ENCODE measurements at regions not wholly inside any gene's neighbourhood (a gene's known extent, or its start where the extent isn't known, plus 50 kb on each side); places are given as distances from the start of the nearest gene placed in this dataset.

DNA sequence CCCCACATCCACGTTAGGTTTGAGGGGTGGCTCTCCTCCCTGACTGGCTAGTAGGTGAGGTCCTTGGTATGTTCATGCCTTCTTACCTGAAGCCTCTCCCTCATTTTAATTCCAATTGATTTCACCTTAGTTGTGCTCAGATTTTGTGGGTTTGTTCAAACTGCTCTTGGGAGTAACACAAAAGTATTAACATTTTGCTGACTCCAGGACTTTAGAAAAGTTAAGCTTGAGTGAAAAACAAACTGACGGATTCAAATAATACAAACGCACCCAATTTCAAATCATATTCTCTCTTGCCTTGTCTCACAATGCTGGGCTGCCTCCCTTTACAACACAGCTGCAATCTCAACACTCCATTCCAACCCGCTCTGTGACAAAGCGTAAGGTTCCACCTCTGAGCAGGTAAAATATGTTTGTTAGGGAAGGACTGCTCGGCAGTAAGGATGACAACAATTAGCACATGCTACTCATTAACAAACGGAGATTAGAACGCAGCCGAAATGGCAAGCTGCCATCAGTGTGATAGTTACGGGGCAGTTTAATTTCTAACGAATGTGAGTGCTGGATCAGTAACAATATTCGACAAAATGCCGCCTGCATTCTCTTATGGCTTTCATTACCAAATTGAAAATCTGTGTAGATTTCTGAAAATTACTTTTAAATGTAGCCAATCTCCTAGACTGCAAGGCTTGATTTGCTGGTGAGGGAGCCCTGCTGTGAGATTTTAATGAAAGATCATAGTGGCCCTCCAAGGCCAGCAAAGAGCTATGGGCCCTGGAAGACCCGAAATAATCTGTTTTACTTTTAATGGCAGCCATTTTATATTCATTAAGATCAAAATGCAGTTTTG is 730.6 kb upstream of the FANCL start:
- DNase-seq: no peak

DNA sequence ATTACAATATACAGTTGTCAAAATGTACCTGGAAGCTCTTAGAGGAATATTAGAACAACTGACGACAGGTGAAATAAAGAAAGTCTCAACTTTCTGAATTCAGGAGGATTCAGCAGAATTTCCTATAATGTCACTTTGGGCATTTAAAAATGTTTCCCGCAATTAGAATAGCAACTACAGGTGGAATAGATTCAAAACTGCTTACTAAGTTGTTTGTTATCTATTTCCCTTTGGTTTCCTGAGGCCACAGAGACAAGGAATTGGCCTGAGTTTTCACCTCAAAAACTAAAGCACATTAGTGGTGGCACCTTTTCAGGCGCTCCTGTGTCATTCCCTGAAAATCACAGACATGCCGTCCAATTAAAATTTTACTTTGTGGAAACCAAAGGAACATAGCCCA is 729.2 kb upstream of the FANCL start:
- DNase-seq: no peak

DNA sequence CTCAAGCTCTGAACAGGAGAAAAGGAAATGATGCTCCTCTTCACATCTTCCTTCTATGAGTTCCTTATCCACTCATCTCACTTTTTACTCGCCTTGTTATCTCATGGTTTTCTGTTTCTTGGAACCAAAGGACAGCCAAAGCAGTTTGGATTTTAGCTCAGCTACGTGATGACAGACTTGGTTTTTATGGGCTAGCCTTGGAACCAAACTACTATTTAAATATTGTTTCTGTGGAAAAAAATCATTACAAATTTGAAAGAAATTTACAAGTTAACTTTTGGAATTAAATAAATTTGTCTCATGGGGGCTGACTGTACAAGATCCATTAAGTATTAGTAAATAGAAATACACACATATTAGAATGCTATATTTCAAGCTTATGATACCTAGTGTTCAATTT is 727.8 kb upstream of the FANCL start:
- DNase-seq: no peak

DNA sequence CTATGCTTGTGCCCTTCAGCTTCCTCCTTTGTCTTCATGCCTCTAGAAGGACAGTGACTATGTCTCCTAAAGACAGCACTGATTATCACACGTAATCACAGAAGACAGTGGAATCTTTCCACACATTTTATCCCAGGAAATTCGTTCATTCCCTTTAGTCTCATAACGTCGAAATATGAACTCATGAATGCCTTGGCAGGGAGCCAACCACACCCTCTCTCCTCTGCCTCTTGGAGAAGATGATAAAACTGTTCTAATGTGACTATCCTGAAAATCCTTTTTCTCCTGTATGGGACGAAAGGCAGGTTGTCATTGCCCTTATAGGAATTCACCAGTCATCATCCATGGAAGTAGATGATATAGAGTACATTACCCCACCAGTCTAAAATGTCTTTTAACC is 726.6 kb upstream of the FANCL start:
- DNase-seq: no peak

DNA sequence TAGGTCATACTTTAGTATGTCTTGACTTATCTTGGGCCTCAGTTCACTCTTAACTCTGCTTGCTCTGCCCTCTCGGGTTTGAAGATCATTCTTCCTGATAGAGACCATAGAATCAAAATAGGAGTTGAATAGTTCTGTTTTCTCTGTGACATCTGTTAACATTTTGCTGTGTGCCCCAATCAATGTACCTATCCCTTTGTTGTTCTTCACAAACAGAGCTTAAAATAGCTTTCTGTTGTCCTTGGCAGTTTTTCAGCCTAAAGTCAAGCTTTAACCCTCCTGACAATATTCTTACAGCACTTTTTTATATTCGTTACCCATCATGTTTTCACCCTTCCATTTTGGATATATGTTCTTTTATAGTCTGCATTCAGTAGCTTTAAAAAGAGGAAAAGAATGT is 724.5 kb upstream of the FANCL start:
- no peak for DNase-seq

DNA sequence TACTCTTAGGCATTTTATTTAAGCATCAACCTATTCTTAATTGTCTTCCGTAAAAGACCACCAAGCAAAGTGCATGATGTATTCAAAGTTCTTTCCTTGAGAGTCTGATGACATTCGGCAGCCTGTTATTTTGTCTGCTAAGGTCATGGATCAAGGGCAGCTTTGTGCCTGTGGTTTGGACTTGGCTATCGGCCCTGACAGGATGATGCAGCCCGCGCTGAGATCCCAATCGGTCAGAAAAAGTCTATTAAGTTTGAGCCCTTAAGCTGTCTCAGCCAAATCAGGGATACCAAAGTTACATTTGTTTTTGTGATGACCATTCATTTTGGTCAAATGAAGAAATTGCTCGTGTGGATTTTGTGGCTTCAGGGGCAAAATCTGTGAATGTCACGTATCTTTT is 718.9 kb upstream of the FANCL start:
- no peak for DNase-seq

DNA sequence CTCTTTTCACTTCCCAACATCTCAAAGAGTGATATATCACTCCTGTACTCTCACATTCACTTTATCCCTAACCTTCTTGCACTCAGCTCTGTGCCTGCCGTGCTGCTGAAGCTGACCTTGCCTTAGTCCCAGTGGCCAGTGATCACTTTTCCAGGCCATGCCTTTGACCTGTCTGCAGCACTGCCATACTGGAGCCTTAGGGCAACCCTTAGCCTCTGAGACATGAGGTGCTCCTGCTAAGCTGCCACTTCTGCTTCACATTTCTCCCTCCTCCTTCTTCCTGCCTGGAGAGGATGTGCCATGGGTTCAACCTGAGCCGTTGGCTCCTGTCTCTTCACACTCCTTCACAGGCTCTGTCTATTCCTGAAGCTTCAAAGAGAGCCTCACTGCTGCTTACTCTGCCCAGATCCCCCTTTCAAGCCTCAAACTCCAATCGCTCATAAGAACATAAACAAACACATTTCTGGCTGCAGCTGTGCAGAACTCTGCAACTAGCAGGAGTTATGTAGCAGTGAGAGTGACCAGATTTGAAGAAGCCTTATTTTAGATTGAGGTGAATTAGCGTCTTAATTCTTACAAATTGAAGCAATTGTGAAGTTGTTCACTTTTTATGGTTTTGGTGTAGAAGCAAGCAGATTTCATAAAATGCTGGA is 716.2 kb upstream of the FANCL start:
- no peak for DNase-seq

DNA sequence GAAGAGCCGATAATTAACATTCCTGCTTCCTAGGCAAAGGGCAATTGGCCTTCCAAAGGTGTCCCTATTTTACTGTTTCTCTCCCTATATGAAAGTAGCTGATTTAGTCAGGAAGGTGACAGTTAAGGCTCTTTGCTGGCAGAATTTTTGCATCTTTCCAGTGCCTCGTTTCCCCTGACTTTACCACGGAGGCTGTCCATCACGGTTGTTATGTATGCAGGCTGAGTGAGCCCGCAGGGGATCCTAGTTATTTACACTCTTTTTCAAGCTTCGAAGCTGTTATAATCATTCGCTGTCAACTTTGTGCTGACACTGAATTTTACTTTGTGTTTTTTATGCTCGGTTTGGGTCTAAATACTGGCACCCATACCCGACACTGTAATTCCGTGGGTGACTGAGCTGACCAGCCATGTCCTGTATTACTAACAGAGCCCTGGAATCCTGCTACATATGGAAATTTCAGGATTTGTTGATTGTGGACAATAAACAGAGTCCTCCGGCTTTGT is 713.8 kb upstream of the FANCL start:
- DNase-seq: no peak

DNA sequence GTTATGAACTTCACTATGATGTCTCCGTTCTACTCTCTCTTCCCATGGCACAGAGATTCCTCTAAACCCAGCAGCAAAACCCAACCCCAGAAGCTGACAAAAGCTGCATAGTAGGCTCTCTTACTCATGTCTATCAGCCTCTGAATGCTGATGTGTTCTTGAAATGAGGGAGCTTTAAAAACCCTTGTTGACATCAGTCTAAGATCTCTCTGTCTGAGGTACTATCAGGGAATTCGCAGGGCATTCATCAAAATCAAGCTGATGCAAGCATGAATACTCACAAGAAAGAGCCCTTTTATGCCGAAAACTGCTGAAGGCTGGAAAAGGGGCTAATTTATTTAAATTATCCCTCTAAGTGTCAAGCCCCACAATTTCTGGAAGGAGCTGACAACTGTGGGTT is 710.6 kb upstream of the FANCL start:
- DNase-seq: no peak

DNA sequence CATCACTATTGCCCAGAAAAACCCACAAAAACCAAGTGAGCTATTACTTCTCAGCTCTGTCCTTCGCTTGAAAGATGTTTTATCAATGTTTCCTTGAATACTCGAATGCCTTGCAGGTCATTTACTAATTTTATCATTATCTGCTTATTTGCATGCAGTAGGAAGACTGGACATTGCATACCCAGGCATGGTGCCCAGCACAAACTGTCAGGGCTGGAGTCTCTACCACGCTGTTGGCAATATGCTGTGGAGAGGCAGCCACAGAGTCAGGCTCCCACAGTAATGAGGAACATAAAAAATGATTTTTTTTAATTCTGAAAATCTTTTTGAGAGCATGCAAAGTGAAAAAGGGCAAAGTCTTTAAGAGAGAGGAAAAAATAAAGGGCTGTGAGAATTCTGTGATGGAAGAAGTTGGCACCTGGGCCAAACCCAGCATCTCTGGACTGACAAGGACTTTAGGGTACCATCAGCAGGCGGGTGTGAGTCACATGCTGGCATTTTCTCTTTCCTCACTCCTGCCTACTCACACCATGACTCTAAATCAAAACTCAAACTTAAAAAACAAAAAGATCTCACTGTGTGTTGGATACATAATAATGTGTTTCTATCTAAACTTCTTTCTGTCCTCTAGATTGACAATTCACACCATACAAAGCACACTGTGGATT is 709.8 kb upstream of the FANCL start:
- DNase-seq: no peak

DNA sequence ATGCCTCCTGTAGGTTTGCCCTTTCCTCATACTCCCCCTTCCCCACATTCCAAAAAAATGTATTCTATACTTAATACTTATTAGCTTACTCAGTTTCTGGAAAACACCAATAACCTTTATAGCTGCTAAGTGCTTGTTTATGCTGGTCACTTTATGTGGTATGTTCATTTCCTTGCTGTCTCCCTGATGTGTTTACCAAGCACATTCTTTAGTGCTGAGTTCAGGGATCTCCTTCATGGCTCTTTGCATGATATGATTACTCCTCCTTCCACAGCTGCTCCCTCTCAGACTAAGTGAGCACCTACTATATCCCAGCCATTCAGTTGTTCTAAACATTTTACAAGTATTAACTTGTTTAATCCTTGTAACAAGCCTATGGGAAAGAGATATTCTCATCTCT is 698.3 kb upstream of the FANCL start:
- DNase-seq: no peak

DNA sequence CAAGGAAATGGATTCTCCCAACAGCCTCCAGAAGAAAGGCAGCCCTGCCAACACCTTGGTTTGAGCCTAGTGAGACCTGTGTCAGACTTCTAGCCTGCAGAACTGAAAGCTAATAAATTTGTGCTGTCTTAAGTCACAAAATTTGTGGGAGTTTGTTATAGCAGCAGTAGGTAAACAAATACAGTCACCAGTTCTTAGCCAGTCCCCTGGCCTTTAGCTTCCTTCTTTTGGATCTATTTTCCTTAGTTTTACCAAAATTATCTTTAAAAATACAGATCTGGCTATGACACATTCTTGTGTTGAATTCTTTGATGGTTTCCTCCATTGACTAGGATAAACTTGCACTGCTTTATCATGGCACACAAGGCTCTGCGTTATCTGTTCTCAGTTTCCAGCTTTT is 697.9 kb upstream of the FANCL start:
- no peak for DNase-seq

DNA sequence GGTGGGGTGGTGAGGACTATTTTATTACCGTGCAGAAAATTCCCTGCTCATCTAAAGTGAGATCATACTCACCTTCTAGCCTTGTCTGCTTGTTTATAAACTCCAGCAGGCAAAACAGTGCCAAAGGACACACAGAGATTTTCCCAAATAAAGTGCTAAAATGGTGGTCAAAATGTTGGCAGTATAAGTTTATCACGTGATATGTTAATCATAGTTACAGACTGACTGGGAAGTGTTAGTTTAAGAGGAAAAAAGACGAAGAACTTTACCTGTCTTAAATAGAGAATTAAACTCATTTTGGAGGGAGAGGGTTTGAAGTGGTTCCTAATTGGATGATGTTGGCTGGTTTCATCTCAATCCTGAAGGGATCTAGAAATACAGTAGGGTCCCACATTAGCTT is 691.7 kb upstream of the FANCL start:
- no peak for DNase-seq

DNA sequence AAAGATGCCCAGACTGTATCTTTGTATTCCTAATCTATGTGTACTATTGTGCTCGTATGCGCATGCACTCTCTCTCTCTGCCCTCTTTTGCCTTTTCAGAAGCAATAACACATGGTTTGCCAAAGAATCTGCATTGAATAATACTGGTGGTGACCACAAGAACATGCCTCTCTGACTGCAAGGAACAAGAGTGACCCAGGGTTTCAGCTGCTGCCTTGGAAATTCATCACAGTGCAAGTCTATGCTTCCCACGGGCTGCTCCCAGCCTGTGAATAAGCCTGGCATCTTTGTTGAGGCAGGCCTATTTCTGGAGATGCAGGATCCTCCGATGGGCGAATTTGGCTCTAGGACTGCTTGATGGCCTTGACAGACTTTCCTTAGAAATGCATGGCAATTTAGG is 689.4 kb upstream of the FANCL start:
- DNase-seq: no peak

DNA sequence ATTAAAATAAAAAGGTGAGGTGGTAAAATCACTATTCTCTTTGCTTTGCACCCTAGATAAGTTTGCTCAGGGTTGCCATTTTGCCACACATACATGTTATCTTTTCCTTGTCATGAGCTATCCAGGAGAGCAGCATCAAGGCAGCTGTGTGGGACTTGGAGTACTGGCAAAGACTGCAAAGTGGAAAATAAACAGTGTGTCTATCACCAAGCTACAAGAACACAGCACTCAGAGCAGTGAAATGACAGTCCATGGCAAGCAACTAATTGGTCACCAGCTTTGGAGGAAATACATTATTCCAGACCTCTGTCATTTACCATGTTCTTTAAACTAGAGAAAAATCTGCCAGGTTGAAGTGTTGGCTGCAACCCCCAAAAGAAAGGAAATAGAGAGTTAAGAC is 687.8 kb upstream of the FANCL start:
- DNase-seq: no peak

DNA sequence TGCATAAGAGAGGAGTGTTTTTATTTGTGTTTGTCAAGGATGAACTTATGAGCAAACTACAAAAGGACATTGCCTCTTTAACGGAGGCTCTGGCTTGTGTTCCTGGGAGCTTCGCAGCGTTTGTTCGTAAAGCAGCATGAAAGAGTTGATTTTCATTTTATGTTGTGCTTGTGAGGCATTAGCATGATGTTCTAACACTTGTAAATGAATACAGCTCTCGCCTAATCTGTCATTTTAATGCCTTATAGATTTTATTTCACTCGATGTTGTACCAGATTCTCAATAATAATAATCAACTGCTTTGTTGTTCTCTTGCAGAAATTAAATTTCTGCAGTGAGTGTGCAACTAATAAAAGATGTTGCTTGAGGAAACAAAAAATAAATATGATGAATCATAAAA is 687.3 kb upstream of the FANCL start:
- no peak for DNase-seq

DNA sequence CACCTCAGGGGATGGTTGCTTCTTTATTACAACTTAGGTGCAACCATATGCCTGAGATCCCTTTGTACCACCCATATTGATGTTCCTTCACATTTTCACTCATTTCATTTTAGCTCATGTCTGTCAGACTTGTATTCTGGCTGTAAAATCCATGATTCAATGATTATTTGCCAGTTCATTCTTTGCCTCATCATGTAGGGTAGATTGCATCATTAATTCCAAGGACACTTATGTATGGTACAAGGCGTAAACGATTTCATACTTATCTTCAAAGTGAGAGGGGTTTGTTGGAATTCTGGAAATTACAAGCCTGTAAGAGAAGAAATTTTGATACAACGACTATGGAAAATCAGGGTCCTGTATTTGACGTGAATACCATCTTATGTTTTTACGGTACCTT is 685.0 kb upstream of the FANCL start:
- no peak for DNase-seq

DNA sequence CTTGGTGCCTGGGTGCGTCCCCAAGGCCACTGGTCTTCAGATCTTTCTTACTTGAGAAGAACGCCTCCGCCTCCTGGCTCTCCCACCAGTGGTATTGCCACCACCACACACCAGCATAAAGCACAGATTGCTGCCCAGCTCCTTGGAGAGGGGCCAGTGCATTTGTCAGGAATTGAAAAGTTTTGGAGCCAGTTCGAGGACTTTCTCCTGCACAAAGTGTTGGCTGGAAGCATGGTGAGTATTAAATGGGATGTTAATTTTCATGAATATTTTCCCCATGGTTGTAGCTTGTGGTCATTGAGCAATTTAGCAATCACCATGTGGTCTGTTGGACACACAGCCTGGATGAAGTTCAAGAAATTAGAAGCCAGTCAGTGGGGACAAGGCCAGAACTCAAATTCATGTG is 684.6 kb upstream of the FANCL start:
- DNase-seq: no peak

DNA sequence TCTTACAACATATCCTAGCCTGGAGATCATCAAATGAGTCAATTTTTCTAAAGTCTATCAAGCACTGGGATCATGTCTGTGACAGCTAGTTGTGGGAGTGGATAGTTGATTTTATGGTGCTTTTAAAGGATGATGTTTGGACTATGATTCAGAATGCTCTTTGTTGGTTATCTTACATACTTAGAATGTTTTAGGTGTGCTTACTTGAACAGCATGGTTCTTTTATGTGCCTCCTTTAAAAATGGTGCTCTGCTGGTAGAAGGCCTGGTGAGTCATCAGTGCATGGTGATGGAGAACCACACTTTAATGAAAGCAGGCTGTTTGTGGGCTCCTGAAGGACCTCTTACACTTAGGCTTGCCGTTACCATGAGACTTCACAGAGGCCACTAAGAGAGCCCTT is 682.7 kb upstream of the FANCL start:
- no peak for DNase-seq

DNA sequence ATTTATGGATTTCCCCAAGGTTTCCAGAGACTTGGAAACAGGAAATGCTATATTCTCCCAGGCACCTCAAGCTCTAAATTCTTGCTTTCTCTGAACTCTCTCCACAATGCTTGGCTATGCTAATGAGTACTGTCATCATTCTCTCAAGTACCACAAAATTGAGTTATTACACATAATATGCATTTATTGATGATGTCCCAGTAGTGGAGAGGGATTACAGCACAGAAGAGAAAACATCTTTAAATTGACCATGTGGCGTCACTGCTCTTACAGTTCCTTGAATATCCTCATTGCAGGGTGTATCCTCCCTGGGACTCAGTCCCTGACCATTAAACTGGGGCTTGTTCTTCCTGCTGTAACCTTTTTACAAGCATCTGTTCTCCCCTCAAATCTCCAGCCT is 681.1 kb upstream of the FANCL start:
- DNase-seq: no peak

DNA sequence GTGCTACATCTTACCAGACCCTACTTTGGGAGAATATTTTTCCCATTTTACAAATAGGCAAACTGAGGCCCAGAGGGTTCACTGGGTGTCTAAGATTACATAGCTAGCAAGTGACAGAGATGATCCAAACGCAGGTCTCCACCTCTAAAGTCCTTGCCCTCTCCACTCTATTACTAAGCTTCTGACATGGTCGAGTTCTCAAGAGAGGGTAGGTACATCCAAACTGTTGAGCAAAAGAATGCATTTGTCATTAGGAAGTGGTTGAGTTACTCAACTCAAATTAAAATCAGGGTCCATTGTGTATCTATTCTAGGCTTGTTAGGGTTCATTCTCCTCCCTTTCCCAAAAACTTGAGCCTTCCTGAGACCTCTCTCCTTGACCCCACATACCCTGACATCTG is 680.6 kb upstream of the FANCL start:
- DNase-seq: no peak

DNA sequence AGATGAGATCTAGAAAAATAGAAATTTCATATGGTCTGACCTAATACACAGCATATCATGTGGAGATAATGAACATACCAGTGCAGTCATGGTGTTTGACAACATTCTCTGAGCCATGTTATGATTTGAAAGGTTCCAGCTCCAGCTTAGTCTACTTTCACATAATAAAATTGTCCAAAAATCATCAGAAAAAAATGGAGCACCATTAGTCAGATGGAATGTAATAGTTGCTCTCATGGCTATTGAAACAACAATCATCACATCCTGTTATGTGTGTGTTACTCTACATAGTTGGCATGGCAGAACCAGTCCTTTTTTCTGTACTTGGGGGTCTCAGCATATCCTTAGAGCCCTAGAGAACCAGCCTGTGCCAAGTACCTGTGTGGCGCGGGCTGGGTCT is 678.9 kb upstream of the FANCL start:
- no peak for DNase-seq

DNA sequence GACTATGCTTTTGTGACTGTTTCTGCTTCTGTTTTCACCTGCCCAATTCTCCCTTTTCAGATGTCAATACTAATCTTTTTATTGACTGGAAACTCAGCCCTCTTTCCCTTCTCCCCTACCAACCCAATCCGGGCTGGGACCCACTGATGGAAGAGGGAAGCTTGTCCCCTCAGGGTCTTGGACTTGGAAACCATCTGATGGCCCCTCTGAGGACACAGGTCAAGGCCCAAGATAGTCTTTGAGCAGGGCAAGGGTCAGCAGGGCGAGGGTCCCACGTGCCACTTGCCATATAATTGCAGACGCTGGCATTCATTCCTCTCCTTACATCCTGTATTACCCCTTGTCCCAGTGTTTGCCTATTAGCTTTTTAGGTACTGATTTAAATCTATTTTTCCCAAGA is 678.2 kb upstream of the FANCL start:
- no peak for DNase-seq

DNA sequence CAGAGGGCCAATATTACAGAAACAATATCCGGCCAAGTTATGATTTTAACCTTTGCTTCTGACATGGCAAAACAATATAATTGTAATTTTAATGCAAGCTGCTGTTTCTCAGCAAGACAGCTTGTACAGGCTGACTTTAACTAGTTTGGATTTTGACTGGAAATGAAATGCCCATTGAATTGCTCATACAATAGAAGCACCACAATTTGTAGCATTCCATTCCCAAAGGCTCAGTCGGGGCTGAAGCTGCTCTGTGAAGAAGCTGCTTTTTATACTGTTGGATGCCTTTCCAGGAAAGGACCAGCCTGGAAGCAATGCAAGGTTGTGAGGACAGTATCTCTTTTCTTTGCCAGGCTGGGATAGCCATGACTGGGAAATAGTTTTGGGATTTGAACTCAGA is 677.0 kb upstream of the FANCL start:
- DNase-seq: no peak
